ENCODE measurements at regions not wholly inside any gene's neighbourhood (a gene's known extent, or its start where the extent isn't known, plus 50 kb on each side); places are given as distances from the start of the nearest gene placed in this dataset.

DNA sequence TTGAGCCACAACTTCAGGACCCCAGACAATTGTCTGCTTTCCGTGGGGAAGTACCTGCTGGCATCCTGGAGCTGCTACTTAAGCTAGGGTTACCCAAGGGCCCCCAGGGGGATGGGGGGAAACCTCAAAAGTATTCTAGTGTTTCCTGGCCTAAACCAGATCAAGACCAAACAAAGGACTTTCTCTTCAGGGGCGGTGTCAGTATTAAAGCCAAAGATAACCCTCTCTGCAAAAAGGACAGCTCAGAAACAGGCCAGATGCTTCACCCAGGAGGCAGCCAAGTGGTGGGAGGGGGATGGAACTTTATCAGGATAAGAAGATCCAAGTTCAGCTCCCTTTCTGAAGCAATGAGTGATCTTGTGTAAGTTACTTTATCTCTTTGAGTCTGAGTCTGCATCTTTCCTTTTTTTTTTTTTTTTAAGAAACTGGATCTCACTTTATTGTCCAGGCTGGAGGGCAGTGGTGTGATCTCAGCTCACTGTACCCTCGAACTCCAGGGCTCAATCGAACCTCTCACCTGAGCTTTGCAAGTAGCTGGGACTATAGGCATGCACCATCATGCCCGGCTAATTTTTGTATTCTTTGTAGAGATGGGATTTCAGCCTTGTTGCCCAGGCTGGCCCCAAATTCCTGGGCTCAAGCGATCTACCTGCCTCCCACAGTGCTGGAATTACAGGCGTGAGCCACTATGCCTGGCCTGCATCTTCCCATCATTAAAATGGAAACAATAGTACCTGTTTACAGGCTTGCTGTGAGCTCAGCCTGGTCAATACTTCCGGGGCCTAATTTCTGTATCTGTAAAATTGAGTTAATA, 151.8 kb upstream of the PTPRM start:
- no peak for DNase-seq (ENCODE audit: low spot score)

- peak; percentile 40 for DNase-seq (ENCODE audit: low spot score)
Observed at GRCh38 chr18:7417727-7418126, 149.4 kb upstream of the PTPRM start.

GRCh38 chr18:7429831-7430230, 137.3 kb upstream of the PTPRM start:
- DNase-seq (ENCODE audit: low spot score): no peak

GRCh38 chr18:7436166-7436565, 130.9 kb upstream of the PTPRM start:
- DNase-seq (ENCODE audit: low spot score): no peak

DNA sequence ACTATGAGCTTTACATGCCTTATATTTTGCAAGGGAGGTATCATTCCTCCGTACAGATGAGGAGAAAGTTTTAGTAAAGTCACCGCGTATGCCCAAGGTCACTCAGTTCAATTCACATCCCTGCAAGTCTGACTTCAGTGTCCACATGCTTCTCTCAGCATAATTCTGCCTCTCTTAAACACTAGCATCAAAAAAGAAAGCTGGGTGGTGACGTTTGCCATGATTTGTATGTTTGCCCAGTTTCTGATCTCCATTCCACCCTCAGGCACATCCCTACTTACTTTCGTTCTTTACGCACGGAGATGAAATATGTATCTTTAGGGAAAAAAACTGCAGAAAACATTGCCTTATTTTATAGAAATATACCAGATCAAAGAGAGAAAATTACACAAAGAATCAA, 129.2 kb upstream of the PTPRM start:
- DNase-seq (ENCODE audit: low spot score): no peak

GRCh38 chr18:7438646-7439045, 128.5 kb upstream of the PTPRM start:
- no peak for DNase-seq (ENCODE audit: low spot score)

- DNase-seq (ENCODE audit: low spot score): peak; percentile 23
Observed at GRCh38 chr18:7447318-7448028, 119.6 kb upstream of the PTPRM start.

DNA sequence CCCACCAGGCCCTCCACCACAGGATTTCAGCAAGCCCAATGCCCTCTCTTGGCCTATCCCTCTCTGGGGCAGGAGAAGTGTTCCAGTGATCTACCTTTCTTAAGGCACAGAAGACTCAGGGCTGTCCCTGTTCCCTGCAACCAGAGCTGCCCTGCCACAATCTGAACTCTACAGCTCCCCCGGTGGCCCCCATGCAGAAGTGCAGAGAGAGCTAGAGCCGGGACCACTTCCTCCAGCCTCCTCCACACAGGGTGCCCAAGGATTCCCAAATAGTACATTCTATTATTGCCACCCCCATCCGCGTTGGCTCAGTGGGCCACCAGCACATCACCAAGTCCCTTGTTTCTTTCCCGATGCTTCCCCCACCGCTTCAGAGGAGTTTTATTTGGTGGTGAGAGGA, 114.8 kb upstream of the PTPRM start:
- peak; percentile 33 for DNase-seq (ENCODE audit: low spot score)

DNA sequence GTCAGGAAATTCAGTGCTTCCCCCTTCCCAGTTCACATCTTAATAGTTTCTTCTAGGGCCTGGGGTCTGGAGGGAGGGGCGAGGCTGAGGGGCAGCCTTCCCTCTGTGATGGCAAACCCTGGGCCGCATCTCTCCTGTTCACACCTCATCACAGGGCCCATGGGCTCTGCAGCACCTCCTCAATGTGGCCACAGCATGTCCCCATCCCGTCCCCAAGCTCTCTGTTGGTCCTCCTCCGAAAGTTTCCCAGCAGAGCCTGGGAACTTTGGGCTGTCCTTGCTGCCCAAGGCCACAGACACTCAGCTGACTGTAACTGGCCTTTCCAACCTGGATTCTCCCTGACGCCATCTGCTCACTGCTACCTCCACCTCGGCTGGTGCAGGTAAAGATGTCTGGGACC, 112.7 kb upstream of the PTPRM start:
- DNase-seq (ENCODE audit: low spot score): no peak

DNA sequence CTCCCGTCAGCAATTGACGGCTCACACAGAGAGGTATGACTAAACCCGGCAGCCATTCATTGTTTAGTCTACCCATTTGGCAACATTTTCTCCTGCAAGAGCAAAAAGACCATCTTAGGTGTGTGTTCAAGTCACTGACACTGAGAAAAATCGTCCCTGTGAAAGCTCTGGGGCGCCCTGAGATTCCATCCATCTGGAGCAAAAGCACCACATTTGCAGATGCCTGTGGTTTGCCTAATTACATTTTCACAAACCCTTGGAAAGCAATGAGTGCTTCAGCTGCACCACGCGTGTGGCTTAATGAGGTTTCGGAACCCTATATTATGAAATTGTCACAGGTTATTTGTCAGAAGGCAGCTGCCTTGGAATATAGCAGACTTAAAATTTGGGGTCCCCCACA, 110.7 kb upstream of the PTPRM start:
- DNase-seq (ENCODE audit: low spot score): no peak

GRCh38 chr18:7457262-7457661, 109.9 kb upstream of the PTPRM start:
- no peak for DNase-seq (ENCODE audit: low spot score)

- DNase-seq (ENCODE audit: low spot score): no peak
Observed at GRCh38 chr18:7458884-7459283, 108.2 kb upstream of the PTPRM start.

- no peak for DNase-seq (ENCODE audit: low spot score)
Observed at GRCh38 chr18:7459851-7460770, 107.0 kb upstream of the PTPRM start.

DNA sequence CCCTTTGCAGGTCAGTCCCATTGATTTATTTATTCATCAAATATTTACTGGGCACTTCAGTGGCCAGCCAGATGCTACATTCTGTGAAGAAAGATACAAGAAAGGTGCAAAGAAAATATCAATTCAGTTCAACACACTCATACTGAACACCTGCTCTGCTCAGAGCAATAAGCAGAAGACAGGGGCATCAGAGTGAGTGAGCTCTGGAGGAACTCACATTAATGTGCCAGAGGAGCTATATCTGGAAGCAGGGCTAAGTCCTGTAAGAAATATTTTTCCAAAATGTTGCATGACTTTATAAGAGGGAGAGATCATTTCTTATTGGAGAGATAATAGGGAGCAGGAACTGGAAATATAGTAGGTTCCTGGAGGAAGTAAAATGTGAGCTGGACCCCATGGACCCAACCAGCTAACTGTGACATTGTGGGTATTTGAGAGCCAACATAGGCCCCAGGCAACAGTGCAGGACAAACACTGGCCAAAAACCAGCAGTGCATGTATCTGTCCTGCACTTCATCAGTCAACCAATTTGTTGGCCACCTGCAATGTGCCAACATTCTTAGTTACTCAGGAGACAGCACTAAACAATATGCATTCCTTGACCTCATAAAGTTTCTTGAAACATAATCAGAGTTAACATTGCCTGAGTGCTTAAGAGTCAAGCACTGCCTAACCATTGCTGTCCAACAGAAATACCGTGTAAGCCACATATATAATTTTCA, 102.7 kb upstream of the PTPRM start:
- DNase-seq (ENCODE audit: low spot score): no peak

GRCh38 chr18:7466190-7466589, 100.9 kb upstream of the PTPRM start:
- DNase-seq (ENCODE audit: low spot score): no peak

- no peak for DNase-seq (ENCODE audit: low spot score)
Observed at GRCh38 chr18:7467708-7468466, 99.2 kb upstream of the PTPRM start.

- DNase-seq (ENCODE audit: low spot score): peak; percentile 55
Observed at GRCh38 chr18:7470101-7470500, 97.0 kb upstream of the PTPRM start.

GRCh38 chr18:7470503-7470902, 96.6 kb upstream of the PTPRM start:
- DNase-seq (ENCODE audit: low spot score): no peak

DNA sequence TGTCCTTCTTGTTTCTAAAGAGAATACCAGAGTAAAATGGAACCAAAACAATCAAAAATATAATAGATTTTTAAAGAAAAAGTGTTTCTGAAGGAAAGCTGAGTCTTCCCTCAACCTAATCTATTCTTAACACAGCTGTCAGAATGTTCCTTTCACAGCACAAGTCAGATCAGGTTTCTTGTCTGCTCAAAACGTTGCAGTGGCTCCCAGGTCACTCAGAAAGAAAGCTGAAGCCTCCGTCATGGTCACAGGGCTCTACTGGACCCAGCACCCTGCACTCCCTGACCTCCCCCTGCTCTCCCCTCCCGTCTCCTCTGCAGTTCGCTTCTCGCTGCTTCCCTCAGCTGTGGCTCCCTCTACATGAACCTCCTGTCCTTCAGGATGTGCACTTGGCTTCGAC, 90.7 kb upstream of the PTPRM start:
- DNase-seq (ENCODE audit: low spot score): no peak

DNA sequence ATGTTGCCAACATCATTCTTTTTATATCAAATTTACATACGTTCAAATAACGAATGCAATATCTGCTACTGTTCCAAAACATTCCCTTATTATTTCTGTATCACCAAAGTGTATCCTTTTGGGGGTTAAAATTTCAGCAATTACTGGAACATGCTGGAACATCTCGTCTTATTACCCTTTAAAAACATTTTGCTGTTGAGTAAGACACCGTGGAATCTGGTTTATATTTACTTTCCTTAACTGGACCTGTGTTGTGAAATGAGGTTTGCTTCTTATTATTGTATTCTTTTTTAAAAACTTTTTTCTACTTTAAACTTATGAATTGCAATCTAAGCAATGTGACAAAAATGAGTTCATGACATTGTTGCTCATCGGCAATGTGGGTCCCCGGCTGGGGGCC, 87.4 kb upstream of the PTPRM start:
- DNase-seq (ENCODE audit: low spot score): no peak

DNA sequence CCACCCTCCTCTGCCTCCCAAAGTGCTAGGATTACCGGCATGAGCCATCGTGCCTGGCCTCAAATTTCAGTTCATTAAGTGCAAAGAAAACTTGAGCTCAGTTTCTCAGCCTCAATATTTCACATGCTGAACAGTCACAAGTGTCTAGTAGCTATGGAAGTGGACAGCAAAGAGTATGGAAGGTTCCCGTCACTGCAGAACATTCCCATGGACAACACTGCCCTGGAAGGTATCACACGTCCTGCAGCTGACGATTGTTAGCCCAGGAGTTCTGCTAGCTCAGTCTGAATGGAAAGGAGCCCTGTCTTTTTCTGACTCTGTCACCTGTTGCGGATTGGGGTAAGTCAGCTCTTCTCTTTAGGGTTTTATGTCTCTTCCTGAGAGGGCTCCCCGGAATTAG, 86.2 kb upstream of the PTPRM start:
- no peak for DNase-seq (ENCODE audit: low spot score)
